ENCODE measurements at regions not wholly inside any gene's neighbourhood (a gene's known extent, or its start where the extent isn't known, plus 50 kb on each side); places are given as distances from the start of the nearest gene placed in this dataset.
"Not testable (repeated sequence)": the region's sequence is repeated elsewhere in the genome, so short reads cannot be mapped to it uniquely, and the experiment has no call there.

- not testable (repeated sequence) for H3K36me3 ChIP-seq (replicated peaks; ENCODE audit: control insufficient read depth, insufficient read depth, low read length); H3K27me3 ChIP-seq (ENCODE audit: control insufficient read depth, insufficient read depth, low read length); H3K4me3 ChIP-seq (ENCODE audit: insufficient read depth, low read depth, low read length); DNase-seq
Measured at GRCh38 chr3:198173080-198173479, 213.1 kb downstream of the LMLN start.

GRCh38 chr3:198173929-198174574 lies 214.0 kb downstream of the LMLN start:
- DNase-seq; H3K36me3 ChIP-seq (replicated peaks; ENCODE audit: control insufficient read depth, insufficient read depth, low read length); H3K4me3 ChIP-seq (ENCODE audit: insufficient read depth, low read depth, low read length); H3K27me3 ChIP-seq (ENCODE audit: control insufficient read depth, insufficient read depth, low read length): not testable (repeated sequence)
